ENCODE measurements at regions not wholly inside any gene's neighbourhood (a gene's known extent, or its start where the extent isn't known, plus 50 kb on each side); places are given as distances from the start of the nearest gene placed in this dataset.

- DNase-seq: no peak
- Histone ChIP-seq H3K79me2 (ENCODE audit: control insufficient read depth, insufficient read depth, low read length) (no peaks in the 10 kb centered on the region), H2AFZ (ENCODE audit: insufficient read depth, low read depth, low read length, poor library complexity, severe bottlenecking) (no peak overlapping the region), H3K36me3 (replicated peaks in 1 of 2; ENCODE audit: control extremely low read depth in 1 of 2, control insufficient read depth in 1 of 2, extremely low read depth in 1 of 2, insufficient read depth in 2 of 2, low read length in 1 of 2) (no peaks in the 10 kb centered on the region), H3K27ac (ENCODE audit: low read length in 2 of 2) (no peak overlapping the region), H3K4me2 (replicated peaks; ENCODE audit: low read depth, low read length, poor library complexity, severe bottlenecking) (no peak overlapping the region), H3K4me3 (ENCODE audit: control extremely low read depth in 1 of 5, extremely low read depth in 1 of 5, insufficient read depth in 1 of 5, low read depth in 2 of 5, low read length in 4 of 5) (no peak overlapping the region), H3K27me3 (replicated peaks in 1 of 4; ENCODE audit: control extremely low read depth in 1 of 4, control insufficient read depth in 3 of 4, insufficient read depth in 4 of 4, low read length in 3 of 4) (no peaks in the 10 kb centered on the region), H3K9ac (ENCODE audit: low read length) (no peak overlapping the region), H4K20me1 (ENCODE audit: control insufficient read depth, insufficient read depth, low read length, poor library complexity, severe bottlenecking) (no peaks in the 10 kb centered on the region), H3K9me3 (ENCODE audit: control extremely low read depth in 1 of 3, control insufficient read depth in 2 of 3, insufficient read depth in 1 of 3, low read length in 2 of 3) (no peaks in the 10 kb centered on the region), H3K4me1 (ENCODE audit: control insufficient read depth in 2 of 2, insufficient read depth in 2 of 2, low read length in 2 of 2) (no peaks in the 10 kb centered on the region)
- Mint-ChIP-seq H3K27me3 (no peaks in the 10 kb centered on the region), H3K4me1 (no peaks in the 10 kb centered on the region), H3K4me3 (no peak overlapping the region), H3K9me3 (ENCODE audit: insufficient read depth) (peaks cover 2% of the 10 kb centered on the region), H3K27ac (no peak overlapping the region)
- POLR2A ChIA-PET: no interaction called here
- 84% methylated on average over 3 of the region's 3 CpGs for WGBS (ENCODE audit: insufficient coverage)
- ATAC-seq (ENCODE audit: low read depth): no peak
- CTCF ChIA-PET: no interaction called here
- TF ChIP-seq CTCF (IDR thresholded peaks at IDR 0.05): no peak
- intact Hi-C loops (cut with micrococcal nuclease): no loop called here
Measured at GRCh38 chr1:214997685-214998084, 84.9 kb upstream of the KCNK2 start.

GRCh38 chr1:215001419-215002021 lies 81.0 kb upstream of the KCNK2 start:
- intact Hi-C loops (cut with micrococcal nuclease): no loop called here
- H3K4me2 ChIP-seq (replicated peaks; ENCODE audit: low read depth, low read length, poor library complexity, severe bottlenecking): no peak overlapping the region
- H3K27me3 Mint-ChIP-seq: no peaks in the 10 kb centered on the region

More at GRCh38 chr1:215001419-215002021, 81.0 kb upstream of the KCNK2 start:
- no peaks in the 10 kb centered on the region for H3K4me1 ChIP-seq (ENCODE audit: control insufficient read depth in 2 of 2, insufficient read depth in 2 of 2, low read length in 2 of 2)
- H3K4me3 ChIP-seq (ENCODE audit: control extremely low read depth in 1 of 5, extremely low read depth in 1 of 5, insufficient read depth in 1 of 5, low read depth in 2 of 5, low read length in 4 of 5): no peak overlapping the region
- H3K27ac ChIP-seq (ENCODE audit: low read length in 2 of 2): no peak overlapping the region
- H3K36me3 ChIP-seq (replicated peaks in 1 of 2; ENCODE audit: control extremely low read depth in 1 of 2, control insufficient read depth in 1 of 2, extremely low read depth in 1 of 2, insufficient read depth in 2 of 2, low read length in 1 of 2): no peaks in the 10 kb centered on the region
- no peaks in the 10 kb centered on the region for H3K79me2 ChIP-seq (ENCODE audit: control insufficient read depth, insufficient read depth, low read length)
- no peaks in the 10 kb centered on the region for H4K20me1 ChIP-seq (ENCODE audit: control insufficient read depth, insufficient read depth, low read length, poor library complexity, severe bottlenecking)
- H3K9ac ChIP-seq (ENCODE audit: low read length): no peak overlapping the region
- ATAC-seq (ENCODE audit: low read depth) (no peak), DNase-seq (no peak)
- Mint-ChIP-seq H3K27ac (no peak overlapping the region), H3K4me3 (no peak overlapping the region), H3K9me3 (ENCODE audit: insufficient read depth) (peaks cover 2% of the 10 kb centered on the region), H3K4me1 (no peaks in the 10 kb centered on the region)
- TF ChIP-seq CTCF (IDR thresholded peaks at IDR 0.05): no peak
- TF ChIP-seq EZH2 (IDR thresholded peaks at IDR 0.05; ENCODE audit: borderline replicate concordance, insufficient read depth, low read depth, low read length, poor library complexity, severe bottlenecking): no peak
- H3K27me3 ChIP-seq (replicated peaks in 1 of 4; ENCODE audit: control extremely low read depth in 1 of 4, control insufficient read depth in 3 of 4, insufficient read depth in 4 of 4, low read length in 3 of 4): no peaks in the 10 kb centered on the region
- CTCF ChIA-PET: no interaction called here
- POLR2A ChIA-PET: no interaction called here
- H3K9me3 ChIP-seq (ENCODE audit: control extremely low read depth in 1 of 3, control insufficient read depth in 2 of 3, insufficient read depth in 1 of 3, low read length in 2 of 3): no peaks in the 10 kb centered on the region
- WGBS (ENCODE audit: insufficient coverage): 100% methylated on average over 2 of the region's 4 CpGs
- no peak overlapping the region for H2AFZ ChIP-seq (ENCODE audit: insufficient read depth, low read depth, low read length, poor library complexity, severe bottlenecking)
